ENCODE measurements at regions not wholly inside any gene's neighbourhood (a gene's known extent, or its start where the extent isn't known, plus 50 kb on each side); places are given as distances from the start of the nearest gene placed in this dataset.

DNA sequence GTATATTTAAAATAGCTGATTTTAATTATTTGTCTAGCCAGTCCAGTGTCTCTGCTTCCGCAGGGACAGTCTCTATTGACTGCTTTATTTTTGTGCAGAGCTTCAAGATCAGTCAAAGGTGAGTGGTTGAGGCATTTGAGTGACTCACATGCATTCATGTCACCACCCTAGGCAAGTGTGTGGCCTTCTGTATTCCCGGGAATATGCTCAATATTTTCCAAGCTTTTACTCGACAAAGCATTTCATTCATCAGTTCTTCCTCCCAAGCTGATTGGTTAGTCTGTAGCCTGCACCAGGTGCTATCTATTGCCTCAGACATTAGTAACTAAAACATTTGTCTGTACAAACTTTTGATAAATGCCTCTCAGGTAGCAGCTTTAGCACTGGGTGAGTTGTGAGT lies 471.5 kb upstream of the NRG3 start:
- TF ChIP-seq EZH2 (IDR thresholded peaks at IDR 0.05; ENCODE audit: borderline replicate concordance, low read depth, low read length, poor library complexity, severe bottlenecking) = no peak
- TF ChIP-seq, protein P1, sequence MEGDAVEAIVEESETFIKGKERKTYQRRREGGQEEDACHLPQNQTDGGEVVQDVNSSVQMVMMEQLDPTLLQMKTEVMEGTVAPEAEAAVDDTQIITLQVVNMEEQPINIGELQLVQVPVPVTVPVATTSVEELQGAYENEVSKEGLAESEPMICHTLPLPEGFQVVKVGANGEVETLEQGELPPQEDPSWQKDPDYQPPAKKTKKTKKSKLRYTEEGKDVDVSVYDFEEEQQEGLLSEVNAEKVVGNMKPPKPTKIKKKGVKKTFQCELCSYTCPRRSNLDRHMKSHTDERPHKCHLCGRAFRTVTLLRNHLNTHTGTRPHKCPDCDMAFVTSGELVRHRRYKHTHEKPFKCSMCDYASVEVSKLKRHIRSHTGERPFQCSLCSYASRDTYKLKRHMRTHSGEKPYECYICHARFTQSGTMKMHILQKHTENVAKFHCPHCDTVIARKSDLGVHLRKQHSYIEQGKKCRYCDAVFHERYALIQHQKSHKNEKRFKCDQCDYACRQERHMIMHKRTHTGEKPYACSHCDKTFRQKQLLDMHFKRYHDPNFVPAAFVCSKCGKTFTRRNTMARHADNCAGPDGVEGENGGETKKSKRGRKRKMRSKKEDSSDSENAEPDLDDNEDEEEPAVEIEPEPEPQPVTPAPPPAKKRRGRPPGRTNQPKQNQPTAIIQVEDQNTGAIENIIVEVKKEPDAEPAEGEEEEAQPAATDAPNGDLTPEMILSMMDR (conservative IDR thresholded peaks at IDR 0.05; ENCODE audit: low read depth, low read length) = no peak

Measured in A673 (cell line).